SK-N-SH treated with all-trans-retinoic acid at 6 μM for 48 hours (cell line): ENCODE measurements at regions not wholly inside any gene's neighbourhood (a gene's known extent, or its start where the extent isn't known, plus 50 kb on each side); places are given as distances from the start of the nearest gene placed in this dataset.

ENCODE experiments used
- ATAC-seq: fragments of 200-7000 bp; cut with Tn5 transposase; 3 replicates; pipeline ENCODE4 v1.9.1; 2020; ENCODE audit warnings: mild to moderate bottlenecking, moderate library complexity
- ARNTL ChIP-seq: fragments of 450-650 bp; formaldehyde crosslinking; IDR thresholded peaks from 2 replicates; pipeline ENCODE4 v1.5.0; 2020; ENCODE audit warnings: low read depth, mild to moderate bottlenecking, moderate library complexity, borderline replicate concordance
- BACH2 ChIP-seq: fragments of 250-450 bp; sonication (Bioruptor Pico); IDR thresholded peaks from 2 replicates; pipeline ENCODE4 v1.9.0; 2021; ENCODE audit warnings: mild to moderate bottlenecking, borderline replicate concordance
- CSDC2 ChIP-seq: fragments of 250-450 bp; sonication (Bioruptor Pico); IDR thresholded peaks from 2 replicates; pipeline ENCODE4 v1.5.0; 2020; ENCODE audit warnings: mild to moderate bottlenecking, moderate library complexity
- ESRRG ChIP-seq: fragments of 250-450 bp; sonication (Bioruptor Pico); IDR thresholded peaks from 2 replicates; pipeline ENCODE4 v1.6.1; 2021; ENCODE audit warnings: mild to moderate bottlenecking
- GLIS3 ChIP-seq: fragments of 250-450 bp; sonication (Bioruptor Pico); IDR thresholded peaks from 2 replicates; pipeline ENCODE4 v1.5.0; 2020; ENCODE audit warnings: mild to moderate bottlenecking, moderate library complexity
- ISL1 ChIP-seq: fragments of 250-450 bp; sonication (Bioruptor Pico); IDR thresholded peaks from 2 replicates; pipeline ENCODE4 v2.1.2; 2022; ENCODE audit warnings: mild to moderate bottlenecking, moderate library complexity
- OSR1 ChIP-seq: fragments of 250-450 bp; sonication (Bioruptor Pico); IDR thresholded peaks from 2 replicates; pipeline ENCODE4 v1.8.0; 2022; ENCODE audit warnings: moderate library complexity, mild to moderate bottlenecking, inconsistent platforms
- PPARA ChIP-seq: fragments of 250-450 bp; sonication (Bioruptor Pico); IDR thresholded peaks from 2 replicates; pipeline ENCODE4 v1.5.0; 2020; ENCODE audit warnings: mild to moderate bottlenecking, borderline replicate concordance
- SNAI2 ChIP-seq: fragments of 250-450 bp; sonication (Bioruptor Pico); IDR thresholded peaks from 2 replicates; pipeline ENCODE4 v1.5.0; 2020; ENCODE audit warnings: mild to moderate bottlenecking, moderate library complexity
- TCF4 ChIP-seq: fragments of 250-450 bp; sonication (Bioruptor Pico); IDR thresholded peaks from 2 replicates; pipeline ENCODE4 v1.8.0; 2021; ENCODE audit warnings: mild to moderate bottlenecking, moderate library complexity, borderline replicate concordance
- TOX ChIP-seq: fragments of 250-450 bp; sonication (Bioruptor Pico); IDR thresholded peaks from 2 replicates; pipeline ENCODE4 v1.8.0; 2021; ENCODE audit warnings: mild to moderate bottlenecking, moderate library complexity, borderline replicate concordance
- ZFP3 ChIP-seq: fragments of 250-450 bp; sonication (Bioruptor Pico); IDR thresholded peaks from 2 replicates; pipeline ENCODE4 v1.5.0; 2020; ENCODE audit warnings: mild to moderate bottlenecking, moderate library complexity
- ZFP30 ChIP-seq: fragments of 450-650 bp; formaldehyde crosslinking; IDR thresholded peaks from 2 replicates; pipeline ENCODE4 v1.5.0; 2022; ENCODE audit warnings: mild to moderate bottlenecking, moderate library complexity
- ZNF70 ChIP-seq: fragments of 450-650 bp; formaldehyde crosslinking; IDR thresholded peaks from 2 replicates; pipeline ENCODE4 v1.5.0; 2020; ENCODE audit warnings: mild to moderate bottlenecking, moderate library complexity
- ZNF8 ChIP-seq: fragments of 450-650 bp; formaldehyde crosslinking; IDR thresholded peaks from 2 replicates; pipeline ENCODE4 v1.5.0; 2020; ENCODE audit warnings: mild to moderate bottlenecking, moderate library complexity
- TF ChIP-seq, protein P1 (sequence below): fragments of 250-450 bp; sonication (Bioruptor Pico); IDR thresholded peaks from 2 replicates; pipeline ENCODE4 v1.5.1; 2020; ENCODE audit warnings: low read depth, mild to moderate bottlenecking, moderate library complexity
- TF ChIP-seq, protein P2 (sequence below): fragments of 250-450 bp; sonication (Bioruptor Pico); IDR thresholded peaks from 2 replicates; pipeline ENCODE4 v1.5.0; 2020; ENCODE audit warnings: mild to moderate bottlenecking, moderate library complexity
- TF ChIP-seq, protein P3 (sequence below): fragments of 250-450 bp; sonication (Bioruptor Pico); IDR thresholded peaks from 2 replicates; pipeline ENCODE4 v1.8.0; 2021; ENCODE audit warnings: low read depth, mild to moderate bottlenecking, moderate library complexity, borderline replicate concordance
- TF ChIP-seq, protein P4 (sequence below): fragments of 250-450 bp; sonication (Bioruptor Pico); IDR thresholded peaks from 2 replicates; pipeline ENCODE4 v1.8.0; 2020; ENCODE audit warnings: mild to moderate bottlenecking, moderate library complexity, borderline replicate concordance
- TF ChIP-seq, protein P5 (sequence below): fragments of 250-450 bp; sonication (Bioruptor Pico); IDR thresholded peaks from 2 replicates; pipeline ENCODE4 v1.5.1; 2021; ENCODE audit warnings: mild to moderate bottlenecking, moderate library complexity

DNA sequence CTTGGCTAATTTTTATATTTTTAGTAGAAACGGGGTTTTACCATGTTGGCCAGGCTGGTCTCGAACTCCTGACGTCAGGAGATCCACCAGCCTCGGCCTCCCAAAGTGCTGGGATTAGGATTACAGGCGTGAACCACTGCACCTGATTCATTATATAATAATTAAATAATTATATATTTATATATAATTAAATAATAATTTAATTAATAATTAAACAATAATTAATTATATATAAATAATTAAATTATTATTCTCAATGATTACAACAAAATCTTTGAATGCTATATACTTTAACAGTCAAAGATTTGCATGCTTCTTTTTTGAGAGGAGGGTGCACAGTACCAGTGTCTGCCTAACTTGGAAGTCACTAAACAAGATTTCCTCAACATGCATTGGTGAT is 872.3 kb downstream of the EFNB2 start (continued):
- no peak for TF ChIP-seq ISL1 (CRISPR knock-in tag)
- TF ChIP-seq ZNF70 (CRISPR knock-in tag): no peak
- TF ChIP-seq, all 23 proteins: peak for 0

DNA sequence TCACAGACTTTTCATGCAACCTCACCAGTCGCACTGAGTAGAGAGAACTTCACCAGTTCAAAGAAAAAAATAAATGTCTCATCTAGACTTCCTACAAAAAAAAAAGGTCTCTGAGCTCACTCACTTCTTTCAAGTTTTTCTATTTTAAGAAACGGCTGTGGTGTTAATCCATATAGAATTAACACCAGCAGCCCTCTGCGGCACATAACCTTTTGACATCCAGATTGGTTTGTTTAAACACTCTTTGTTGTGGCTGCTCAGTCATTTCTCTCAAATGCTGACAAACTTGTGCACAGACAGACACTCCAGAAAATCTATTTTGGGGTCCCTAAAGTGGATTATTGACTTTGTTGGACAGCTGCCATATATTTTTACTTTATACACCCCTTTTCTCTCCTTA is 874.9 kb downstream of the EFNB2 start:
- TF ChIP-seq GLIS3 (CRISPR knock-in tag): no peak
- TF ChIP-seq ZNF8 (CRISPR knock-in tag): no peak
- no peak for TF ChIP-seq CSDC2
- TF ChIP-seq ZNF70 (CRISPR knock-in tag): no peak
- TF ChIP-seq, protein P1, sequence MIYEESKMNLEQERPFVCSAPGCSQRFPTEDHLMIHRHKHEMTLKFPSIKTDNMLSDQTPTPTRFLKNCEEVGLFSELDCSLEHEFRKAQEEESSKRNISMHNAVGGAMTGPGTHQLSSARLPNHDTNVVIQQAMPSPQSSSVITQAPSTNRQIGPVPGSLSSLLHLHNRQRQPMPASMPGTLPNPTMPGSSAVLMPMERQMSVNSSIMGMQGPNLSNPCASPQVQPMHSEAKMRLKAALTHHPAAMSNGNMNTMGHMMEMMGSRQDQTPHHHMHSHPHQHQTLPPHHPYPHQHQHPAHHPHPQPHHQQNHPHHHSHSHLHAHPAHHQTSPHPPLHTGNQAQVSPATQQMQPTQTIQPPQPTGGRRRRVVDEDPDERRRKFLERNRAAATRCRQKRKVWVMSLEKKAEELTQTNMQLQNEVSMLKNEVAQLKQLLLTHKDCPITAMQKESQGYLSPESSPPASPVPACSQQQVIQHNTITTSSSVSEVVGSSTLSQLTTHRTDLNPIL (CRISPR knock-in tag): no peak
- no peak for TF ChIP-seq BACH2
- TF ChIP-seq, protein P2, sequence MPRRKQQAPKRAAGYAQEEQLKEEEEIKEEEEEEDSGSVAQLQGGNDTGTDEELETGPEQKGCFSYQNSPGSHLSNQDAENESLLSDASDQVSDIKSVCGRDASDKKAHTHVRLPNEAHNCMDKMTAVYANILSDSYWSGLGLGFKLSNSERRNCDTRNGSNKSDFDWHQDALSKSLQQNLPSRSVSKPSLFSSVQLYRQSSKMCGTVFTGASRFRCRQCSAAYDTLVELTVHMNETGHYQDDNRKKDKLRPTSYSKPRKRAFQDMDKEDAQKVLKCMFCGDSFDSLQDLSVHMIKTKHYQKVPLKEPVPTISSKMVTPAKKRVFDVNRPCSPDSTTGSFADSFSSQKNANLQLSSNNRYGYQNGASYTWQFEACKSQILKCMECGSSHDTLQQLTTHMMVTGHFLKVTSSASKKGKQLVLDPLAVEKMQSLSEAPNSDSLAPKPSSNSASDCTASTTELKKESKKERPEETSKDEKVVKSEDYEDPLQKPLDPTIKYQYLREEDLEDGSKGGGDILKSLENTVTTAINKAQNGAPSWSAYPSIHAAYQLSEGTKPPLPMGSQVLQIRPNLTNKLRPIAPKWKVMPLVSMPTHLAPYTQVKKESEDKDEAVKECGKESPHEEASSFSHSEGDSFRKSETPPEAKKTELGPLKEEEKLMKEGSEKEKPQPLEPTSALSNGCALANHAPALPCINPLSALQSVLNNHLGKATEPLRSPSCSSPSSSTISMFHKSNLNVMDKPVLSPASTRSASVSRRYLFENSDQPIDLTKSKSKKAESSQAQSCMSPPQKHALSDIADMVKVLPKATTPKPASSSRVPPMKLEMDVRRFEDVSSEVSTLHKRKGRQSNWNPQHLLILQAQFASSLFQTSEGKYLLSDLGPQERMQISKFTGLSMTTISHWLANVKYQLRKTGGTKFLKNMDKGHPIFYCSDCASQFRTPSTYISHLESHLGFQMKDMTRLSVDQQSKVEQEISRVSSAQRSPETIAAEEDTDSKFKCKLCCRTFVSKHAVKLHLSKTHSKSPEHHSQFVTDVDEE (CRISPR knock-in tag): no peak
- no peak for TF ChIP-seq OSR1 (CRISPR knock-in tag)
- TF ChIP-seq, protein P3, sequence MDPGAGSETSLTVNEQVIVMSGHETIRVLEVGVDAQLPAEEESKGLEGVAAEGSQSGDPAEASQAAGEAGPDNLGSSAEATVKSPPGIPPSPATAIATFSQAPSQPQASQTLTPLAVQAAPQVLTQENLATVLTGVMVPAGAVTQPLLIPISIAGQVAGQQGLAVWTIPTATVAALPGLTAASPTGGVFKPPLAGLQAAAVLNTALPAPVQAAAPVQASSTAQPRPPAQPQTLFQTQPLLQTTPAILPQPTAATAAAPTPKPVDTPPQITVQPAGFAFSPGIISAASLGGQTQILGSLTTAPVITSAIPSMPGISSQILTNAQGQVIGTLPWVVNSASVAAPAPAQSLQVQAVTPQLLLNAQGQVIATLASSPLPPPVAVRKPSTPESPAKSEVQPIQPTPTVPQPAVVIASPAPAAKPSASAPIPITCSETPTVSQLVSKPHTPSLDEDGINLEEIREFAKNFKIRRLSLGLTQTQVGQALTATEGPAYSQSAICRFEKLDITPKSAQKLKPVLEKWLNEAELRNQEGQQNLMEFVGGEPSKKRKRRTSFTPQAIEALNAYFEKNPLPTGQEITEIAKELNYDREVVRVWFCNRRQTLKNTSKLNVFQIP (CRISPR knock-in tag): no peak
- TF ChIP-seq TCF4: no peak
- TF ChIP-seq, protein P4, sequence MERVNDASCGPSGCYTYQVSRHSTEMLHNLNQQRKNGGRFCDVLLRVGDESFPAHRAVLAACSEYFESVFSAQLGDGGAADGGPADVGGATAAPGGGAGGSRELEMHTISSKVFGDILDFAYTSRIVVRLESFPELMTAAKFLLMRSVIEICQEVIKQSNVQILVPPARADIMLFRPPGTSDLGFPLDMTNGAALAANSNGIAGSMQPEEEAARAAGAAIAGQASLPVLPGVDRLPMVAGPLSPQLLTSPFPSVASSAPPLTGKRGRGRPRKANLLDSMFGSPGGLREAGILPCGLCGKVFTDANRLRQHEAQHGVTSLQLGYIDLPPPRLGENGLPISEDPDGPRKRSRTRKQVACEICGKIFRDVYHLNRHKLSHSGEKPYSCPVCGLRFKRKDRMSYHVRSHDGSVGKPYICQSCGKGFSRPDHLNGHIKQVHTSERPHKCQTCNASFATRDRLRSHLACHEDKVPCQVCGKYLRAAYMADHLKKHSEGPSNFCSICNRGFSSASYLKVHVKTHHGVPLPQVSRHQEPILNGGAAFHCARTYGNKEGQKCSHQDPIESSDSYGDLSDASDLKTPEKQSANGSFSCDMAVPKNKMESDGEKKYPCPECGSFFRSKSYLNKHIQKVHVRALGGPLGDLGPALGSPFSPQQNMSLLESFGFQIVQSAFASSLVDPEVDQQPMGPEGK: no peak
- TF ChIP-seq, protein P5, sequence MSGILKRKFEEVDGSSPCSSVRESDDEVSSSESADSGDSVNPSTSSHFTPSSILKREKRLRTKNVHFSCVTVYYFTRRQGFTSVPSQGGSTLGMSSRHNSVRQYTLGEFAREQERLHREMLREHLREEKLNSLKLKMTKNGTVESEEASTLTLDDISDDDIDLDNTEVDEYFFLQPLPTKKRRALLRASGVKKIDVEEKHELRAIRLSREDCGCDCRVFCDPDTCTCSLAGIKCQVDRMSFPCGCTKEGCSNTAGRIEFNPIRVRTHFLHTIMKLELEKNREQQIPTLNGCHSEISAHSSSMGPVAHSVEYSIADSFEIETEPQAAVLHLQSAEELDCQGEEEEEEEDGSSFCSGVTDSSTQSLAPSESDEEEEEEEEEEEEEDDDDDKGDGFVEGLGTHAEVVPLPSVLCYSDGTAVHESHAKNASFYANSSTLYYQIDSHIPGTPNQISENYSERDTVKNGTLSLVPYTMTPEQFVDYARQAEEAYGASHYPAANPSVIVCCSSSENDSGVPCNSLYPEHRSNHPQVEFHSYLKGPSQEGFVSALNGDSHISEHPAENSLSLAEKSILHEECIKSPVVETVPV (CRISPR knock-in tag): no peak
- TF ChIP-seq ZFP3 (CRISPR knock-in tag): no peak
- TF ChIP-seq ARNTL (CRISPR knock-in tag): no peak
- ATAC-seq: no peak

DNA sequence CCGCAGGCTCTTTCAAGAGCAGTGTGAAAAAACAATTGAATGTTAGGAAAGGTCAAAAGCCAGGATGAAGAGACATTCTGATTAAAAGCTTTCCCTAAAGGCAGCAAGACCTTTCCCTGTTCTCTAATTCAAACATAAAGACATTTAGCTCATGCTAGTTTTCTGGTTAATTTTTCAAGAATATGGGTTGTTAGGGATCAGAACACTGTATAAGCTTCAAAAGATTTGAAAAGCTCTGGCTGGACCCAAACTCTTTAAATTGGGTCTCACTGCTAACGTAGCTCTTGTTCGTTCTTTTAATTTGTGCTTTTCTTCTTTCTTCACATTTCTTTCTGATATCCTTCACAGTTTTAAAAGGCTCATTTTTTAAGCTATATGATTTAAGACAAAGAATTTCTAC is 877.0 kb downstream of the EFNB2 start:
- TF ChIP-seq ISL1 (CRISPR knock-in tag): no peak
- no peak for TF ChIP-seq CSDC2
- TF ChIP-seq ZFP30 (CRISPR knock-in tag): no peak
- TF ChIP-seq ZNF8 (CRISPR knock-in tag): no peak
- TF ChIP-seq, protein P3 (CRISPR knock-in tag): no peak
- TF ChIP-seq BACH2: no peak
- TF ChIP-seq, protein P1 (CRISPR knock-in tag): no peak
- no peak for TF ChIP-seq TOX
- no peak for TF ChIP-seq TCF4
- TF ChIP-seq PPARA (CRISPR knock-in tag): no peak
- no peak for TF ChIP-seq ARNTL (CRISPR knock-in tag)
- no peak for TF ChIP-seq SNAI2 (CRISPR knock-in tag)
- TF ChIP-seq ESRRG: no peak
- ATAC-seq: no peak
